ENCODE measurements at regions not wholly inside any gene's neighbourhood (a gene's known extent, or its start where the extent isn't known, plus 50 kb on each side); places are given as distances from the start of the nearest gene placed in this dataset.

- TF ChIP-seq CTCF (IDR thresholded peaks at IDR 0.05) (peak; percentile 39), EZH2 (IDR thresholded peaks at IDR 0.05) (no peak), EZH2phosphoT487 (IDR thresholded peaks at IDR 0.05) (no peak)
Measured at GRCh38 chr5:109959652-109960051, 269.9 kb downstream of the MAN2A1 start.

Data from neural progenitor cell (in vitro differentiated cells).